Fibroblast of lung (primary cell): ENCODE measurements at regions not wholly inside any gene's neighbourhood (a gene's known extent, or its start where the extent isn't known, plus 50 kb on each side); places are given as distances from the start of the nearest gene placed in this dataset.

Experiments used
- CTCF ChIP-seq, 2 donors: IDR thresholded peaks in 1 of 2; conservative IDR thresholded peaks in 1 of 2; 1 replicate in 1 of 2; 2 replicates in 1 of 2; pipeline ENCODE4 v1.5.1; 2011 to 2012; ENCODE audit warnings: low read length in 2 of 2, control low read depth in 1 of 2, inconsistent platforms in 1 of 2, low read depth in 1 of 2, mild to moderate bottlenecking in 1 of 2
- EZH2 ChIP-seq: IDR thresholded peaks from 2 replicates; pipeline ENCODE4 v1.5.1; 2012; ENCODE audit warnings: low read length, control low read depth, mild to moderate bottlenecking; ENCODE audit errors: missing control alignments

- TF ChIP-seq CTCF (conservative IDR thresholded peaks at IDR 0.05 in 1 of 2, IDR thresholded peaks at IDR 0.05 in 1 of 2; ENCODE audit: low read depth in 1 of 2, low read length in 2 of 2) (no peak), EZH2 (no peak)
These were observed 222.1 kb upstream of the FAT3 start for GRCh38 chr11:92002568-92002967.
